ENCODE measurements at regions not wholly inside any gene's neighbourhood (a gene's known extent, or its start where the extent isn't known, plus 50 kb on each side); places are given as distances from the start of the nearest gene placed in this dataset.

DNA sequence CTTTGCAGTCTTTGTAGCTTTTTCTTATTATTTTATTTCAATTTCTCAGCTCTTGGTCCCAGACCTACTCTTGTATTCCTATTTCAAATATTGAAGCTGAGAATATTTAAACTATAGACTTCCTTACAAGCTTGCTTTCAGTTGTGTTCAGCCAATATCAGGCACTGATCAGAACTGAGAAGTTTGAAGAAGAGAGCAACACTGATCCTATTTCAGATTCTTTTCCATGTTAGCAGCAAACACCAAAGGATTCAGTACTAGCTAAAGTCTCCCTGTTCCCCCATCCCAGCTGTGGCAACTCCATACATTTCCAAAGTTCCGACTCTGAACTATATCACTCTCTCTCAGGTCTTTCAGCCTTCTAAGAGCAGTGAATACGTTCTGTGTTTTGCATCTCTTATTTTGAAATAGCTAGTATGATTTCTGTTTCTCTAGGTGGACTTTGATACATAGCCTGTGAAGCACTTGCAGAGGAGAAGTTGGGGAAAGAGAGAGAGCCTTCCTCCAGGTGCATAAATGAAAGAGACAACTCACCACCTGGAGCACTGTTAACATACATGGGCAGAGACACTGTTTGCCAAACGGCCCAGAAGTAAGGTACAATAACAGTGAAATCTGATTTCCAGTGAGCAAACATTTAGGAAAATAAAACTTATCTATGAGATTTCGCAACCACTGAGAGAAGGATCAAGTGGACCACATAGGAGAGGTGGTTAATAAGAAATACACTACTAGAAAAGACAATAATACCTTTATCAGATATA, 135.0 kb upstream of the ZNF804A start:
- no peak for DNase-seq (ENCODE audit: low read depth)
- H3K4me3 ChIP-seq (ENCODE audit: low read depth, low read length), result no peak overlapping the region
- TF ChIP-seq, protein P1, sequence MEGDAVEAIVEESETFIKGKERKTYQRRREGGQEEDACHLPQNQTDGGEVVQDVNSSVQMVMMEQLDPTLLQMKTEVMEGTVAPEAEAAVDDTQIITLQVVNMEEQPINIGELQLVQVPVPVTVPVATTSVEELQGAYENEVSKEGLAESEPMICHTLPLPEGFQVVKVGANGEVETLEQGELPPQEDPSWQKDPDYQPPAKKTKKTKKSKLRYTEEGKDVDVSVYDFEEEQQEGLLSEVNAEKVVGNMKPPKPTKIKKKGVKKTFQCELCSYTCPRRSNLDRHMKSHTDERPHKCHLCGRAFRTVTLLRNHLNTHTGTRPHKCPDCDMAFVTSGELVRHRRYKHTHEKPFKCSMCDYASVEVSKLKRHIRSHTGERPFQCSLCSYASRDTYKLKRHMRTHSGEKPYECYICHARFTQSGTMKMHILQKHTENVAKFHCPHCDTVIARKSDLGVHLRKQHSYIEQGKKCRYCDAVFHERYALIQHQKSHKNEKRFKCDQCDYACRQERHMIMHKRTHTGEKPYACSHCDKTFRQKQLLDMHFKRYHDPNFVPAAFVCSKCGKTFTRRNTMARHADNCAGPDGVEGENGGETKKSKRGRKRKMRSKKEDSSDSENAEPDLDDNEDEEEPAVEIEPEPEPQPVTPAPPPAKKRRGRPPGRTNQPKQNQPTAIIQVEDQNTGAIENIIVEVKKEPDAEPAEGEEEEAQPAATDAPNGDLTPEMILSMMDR (conservative IDR thresholded peaks at IDR 0.05; ENCODE audit: low read depth, low read length), result no peak

DNA sequence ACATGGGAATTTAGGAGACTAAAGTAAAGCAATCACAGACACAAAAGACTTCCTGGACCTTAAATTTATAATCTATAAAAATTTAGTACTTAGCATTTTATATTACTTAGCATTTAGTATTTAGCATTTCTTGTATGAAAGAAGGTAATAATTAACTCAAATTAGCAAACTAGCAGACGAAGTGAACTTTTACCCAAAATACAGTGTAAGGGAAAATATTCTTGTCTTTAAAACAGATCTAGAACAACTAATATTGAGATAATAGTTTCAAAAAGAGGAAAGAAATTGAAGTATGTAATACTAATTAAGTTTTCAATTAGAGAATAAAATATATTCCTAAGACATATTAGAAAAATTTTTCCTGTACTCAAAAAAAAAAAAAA, 134.5 kb upstream of the ZNF804A start:
- H3K4me3 ChIP-seq (ENCODE audit: low read depth, low read length), result no peak overlapping the region
- DNase-seq (ENCODE audit: low read depth), result no peak
- TF ChIP-seq, protein P1 (conservative IDR thresholded peaks at IDR 0.05; ENCODE audit: low read depth, low read length), result no peak

DNA sequence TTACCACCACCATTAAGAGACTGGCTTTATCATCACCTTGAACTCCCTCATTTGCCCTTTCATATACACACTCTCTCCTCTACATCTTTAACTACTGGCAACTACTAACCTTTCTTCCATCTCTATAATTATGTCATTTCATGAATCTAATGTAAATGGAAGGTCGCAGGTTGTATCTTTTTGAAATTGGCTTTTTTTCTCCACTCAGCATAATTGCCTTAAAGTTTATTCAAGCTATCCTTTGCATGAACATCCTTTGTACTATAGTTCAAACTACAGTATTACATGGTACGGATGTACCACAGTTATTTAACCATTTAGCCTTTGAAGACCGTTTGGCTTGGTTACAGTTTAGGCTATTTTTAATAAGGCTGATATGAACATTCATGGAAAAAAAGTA, 129.5 kb upstream of the ZNF804A start:
- TF ChIP-seq, protein P1 (conservative IDR thresholded peaks at IDR 0.05; ENCODE audit: low read depth, low read length), result no peak
- no peak overlapping the region for H3K4me3 ChIP-seq (ENCODE audit: low read depth, low read length)
- DNase-seq (ENCODE audit: low read depth), result no peak

DNA sequence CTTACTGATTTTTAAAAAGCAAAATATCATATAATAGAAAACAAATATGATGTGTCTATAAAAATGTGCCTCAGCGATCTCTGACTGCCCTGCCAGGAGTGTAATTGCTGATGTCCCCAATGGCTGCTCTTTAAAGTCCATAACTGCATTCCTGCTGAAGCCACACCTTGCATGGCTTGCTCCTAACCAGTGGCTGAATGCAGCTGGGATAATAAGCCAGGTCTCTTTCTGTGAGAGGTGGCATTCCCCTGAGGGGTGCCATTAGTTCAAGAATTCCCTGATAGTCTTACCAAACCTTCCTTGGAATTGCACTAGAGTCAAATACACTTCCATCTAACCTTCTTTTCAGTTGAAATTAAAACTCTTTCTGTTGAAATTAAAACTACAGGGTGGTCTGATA, 125.8 kb upstream of the ZNF804A start:
- no peak overlapping the region for H3K4me3 ChIP-seq (ENCODE audit: low read depth, low read length)
- DNase-seq (ENCODE audit: low read depth), result no peak
- TF ChIP-seq, protein P1 (conservative IDR thresholded peaks at IDR 0.05; ENCODE audit: low read depth, low read length), result no peak

DNA sequence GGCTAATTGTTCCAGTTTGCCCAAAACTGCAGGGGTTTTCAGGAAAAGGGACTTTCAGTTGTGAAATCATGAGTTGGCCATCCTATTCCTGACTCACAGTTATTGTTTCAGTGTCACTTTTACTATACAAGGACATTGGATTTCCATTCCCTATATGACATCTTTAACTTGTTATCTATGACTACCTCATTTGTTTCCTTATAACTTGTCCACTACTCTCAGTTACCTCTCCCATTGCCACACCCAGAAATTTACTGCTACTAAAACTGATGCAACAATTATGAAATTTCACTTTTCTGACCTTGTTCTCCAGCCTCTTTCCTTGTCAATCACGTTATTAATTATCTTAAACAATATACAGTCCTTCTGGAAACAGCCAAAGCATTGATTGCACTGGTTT, 116.5 kb upstream of the ZNF804A start:
- TF ChIP-seq, protein P1 (conservative IDR thresholded peaks at IDR 0.05; ENCODE audit: low read depth, low read length), result no peak
- DNase-seq (ENCODE audit: low read depth), result no peak
- H3K4me3 ChIP-seq (ENCODE audit: low read depth, low read length), result no peak overlapping the region

DNA sequence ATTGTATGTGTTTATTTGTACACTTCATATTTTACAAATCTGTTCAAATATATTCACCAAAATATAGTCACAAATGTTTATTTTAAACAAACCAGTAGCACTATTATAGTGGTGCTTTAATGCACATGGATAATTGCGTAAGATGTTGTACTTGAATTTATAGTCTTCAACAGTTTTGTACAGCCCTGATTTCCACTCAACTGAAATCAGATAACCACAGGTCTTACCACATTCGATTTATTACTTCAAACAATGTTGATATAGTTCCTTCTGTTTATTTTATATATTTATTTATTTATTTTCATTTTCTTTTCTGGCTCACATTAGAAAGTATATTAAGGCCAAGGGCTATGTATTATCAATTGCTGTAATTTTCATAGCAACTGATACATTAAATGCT, 99.4 kb upstream of the ZNF804A start:
- H3K4me3 ChIP-seq (ENCODE audit: low read depth, low read length), result no peak overlapping the region
- TF ChIP-seq, protein P1 (conservative IDR thresholded peaks at IDR 0.05; ENCODE audit: low read depth, low read length), result no peak
- no peak for DNase-seq (ENCODE audit: low read depth)

DNA sequence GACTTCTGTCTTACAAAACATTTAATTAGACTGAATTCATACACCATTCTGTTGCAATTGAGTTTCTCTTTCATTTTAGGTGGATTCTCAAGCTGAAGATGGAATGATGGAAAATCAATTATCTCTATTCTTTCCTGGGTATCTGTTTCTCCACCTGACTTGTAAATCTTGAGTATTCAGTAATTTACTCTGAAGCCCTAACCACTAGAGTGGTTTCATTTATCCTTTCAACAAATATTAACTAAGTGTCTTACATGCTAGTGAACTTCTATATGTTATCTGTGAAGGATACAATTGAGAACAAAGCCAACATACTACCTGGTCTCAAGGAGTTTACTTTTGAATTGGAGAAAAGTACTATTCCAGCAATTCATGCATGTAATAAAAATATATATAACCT, 94.1 kb upstream of the ZNF804A start:
- no peak for DNase-seq (ENCODE audit: low read depth)
- TF ChIP-seq, protein P1 (conservative IDR thresholded peaks at IDR 0.05; ENCODE audit: low read depth, low read length), result no peak
- H3K4me3 ChIP-seq (ENCODE audit: low read depth, low read length), result no peak overlapping the region

Data from choroid plexus epithelial cell (primary cell).